ENCODE measurements at regions not wholly inside any gene's neighbourhood (a gene's known extent, or its start where the extent isn't known, plus 50 kb on each side); places are given as distances from the start of the nearest gene placed in this dataset.

GRCh38 chr17:52758481-52758880, 600.0 kb upstream of the CA10 start:
- no peaks in the 10 kb centered on the region for H3K4me1 Mint-ChIP-seq (ENCODE audit: low read depth)
- TF ChIP-seq, protein P1, sequence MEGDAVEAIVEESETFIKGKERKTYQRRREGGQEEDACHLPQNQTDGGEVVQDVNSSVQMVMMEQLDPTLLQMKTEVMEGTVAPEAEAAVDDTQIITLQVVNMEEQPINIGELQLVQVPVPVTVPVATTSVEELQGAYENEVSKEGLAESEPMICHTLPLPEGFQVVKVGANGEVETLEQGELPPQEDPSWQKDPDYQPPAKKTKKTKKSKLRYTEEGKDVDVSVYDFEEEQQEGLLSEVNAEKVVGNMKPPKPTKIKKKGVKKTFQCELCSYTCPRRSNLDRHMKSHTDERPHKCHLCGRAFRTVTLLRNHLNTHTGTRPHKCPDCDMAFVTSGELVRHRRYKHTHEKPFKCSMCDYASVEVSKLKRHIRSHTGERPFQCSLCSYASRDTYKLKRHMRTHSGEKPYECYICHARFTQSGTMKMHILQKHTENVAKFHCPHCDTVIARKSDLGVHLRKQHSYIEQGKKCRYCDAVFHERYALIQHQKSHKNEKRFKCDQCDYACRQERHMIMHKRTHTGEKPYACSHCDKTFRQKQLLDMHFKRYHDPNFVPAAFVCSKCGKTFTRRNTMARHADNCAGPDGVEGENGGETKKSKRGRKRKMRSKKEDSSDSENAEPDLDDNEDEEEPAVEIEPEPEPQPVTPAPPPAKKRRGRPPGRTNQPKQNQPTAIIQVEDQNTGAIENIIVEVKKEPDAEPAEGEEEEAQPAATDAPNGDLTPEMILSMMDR (IDR thresholded peaks at IDR 0.05) = no peak
- no peak for DNase-seq
- H3K36me3 Mint-ChIP-seq (ENCODE audit: low read depth) = no peaks in the 10 kb centered on the region
- no peak overlapping the region for H3K4me3 Mint-ChIP-seq
- no peak overlapping the region for H3K27ac Mint-ChIP-seq
- no peaks in the 10 kb centered on the region for H3K27me3 Mint-ChIP-seq (ENCODE audit: insufficient read depth)
- H3K9me3 Mint-ChIP-seq = peaks cover 43% of the 10 kb centered on the region

DNA sequence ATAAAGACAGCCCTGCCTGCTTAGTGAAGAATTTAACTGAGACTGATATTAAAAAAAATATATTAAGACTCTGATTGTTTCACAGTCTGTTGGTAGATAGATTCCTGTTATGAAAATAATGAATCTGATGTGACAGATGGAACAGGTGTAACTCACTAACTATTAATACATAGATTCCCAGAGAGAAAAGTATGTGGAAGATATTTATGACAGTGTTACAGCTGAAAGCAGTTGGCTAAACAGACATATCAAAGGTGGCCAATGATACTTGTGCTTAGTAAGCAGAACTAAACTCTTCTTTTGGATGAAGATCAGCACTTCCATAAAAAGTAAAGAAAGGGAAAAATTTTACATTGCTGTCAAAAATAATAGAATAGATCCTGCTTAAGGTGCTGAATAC, 598.2 kb upstream of the CA10 start:
- H3K4me1 Mint-ChIP-seq (ENCODE audit: low read depth) = no peaks in the 10 kb centered on the region
- peaks cover 40% of the 10 kb centered on the region for H3K9me3 Mint-ChIP-seq

DNA sequence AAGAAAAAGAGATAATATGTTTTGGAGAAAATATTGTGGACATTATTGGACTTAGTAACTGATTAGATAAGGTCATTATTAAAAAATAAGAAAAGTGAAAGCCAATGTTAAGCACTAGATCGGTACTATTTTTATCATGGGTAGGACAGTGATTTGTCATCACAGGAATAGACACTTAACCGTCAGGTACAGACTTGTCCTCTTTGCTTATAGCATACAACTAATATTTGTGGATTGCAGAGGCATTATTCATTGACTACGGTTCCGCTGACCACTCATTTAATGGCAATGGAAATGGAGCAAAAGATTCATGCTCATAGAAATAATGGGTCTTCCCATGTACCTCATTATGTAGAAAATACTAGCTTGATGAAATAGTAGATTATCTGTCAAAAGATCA, 596.3 kb upstream of the CA10 start:
- Mint-ChIP-seq H3K9me3 (peaks cover 42% of the 10 kb centered on the region), H3K27me3 (ENCODE audit: insufficient read depth) (no peaks in the 10 kb centered on the region), H3K27ac (no peak overlapping the region), H3K4me3 (no peak overlapping the region), H3K4me1 (ENCODE audit: low read depth) (no peaks in the 10 kb centered on the region), H3K36me3 (ENCODE audit: low read depth) (peaks cover 6% of the 10 kb centered on the region; the same call in 1 of the 2 replicates)
- TF ChIP-seq, protein P1 (IDR thresholded peaks at IDR 0.05) = no peak
- DNase-seq = no peak

More for the DNA sequence above, 598.2 kb upstream of the CA10 start:
- Mint-ChIP-seq H3K27me3 (ENCODE audit: insufficient read depth) (no peaks in the 10 kb centered on the region), H3K4me3 (no peak overlapping the region), H3K36me3 (ENCODE audit: low read depth) (0 out of 2 replicates have a peak, but pooled peaks cover under 1% of the 10 kb centered on the region), H3K27ac (no peak overlapping the region)
- TF ChIP-seq, protein P1 (IDR thresholded peaks at IDR 0.05) = no peak
- DNase-seq = no peak

GRCh38 chr17:52751051-52751450, 592.5 kb upstream of the CA10 start:
- Mint-ChIP-seq H3K4me1 (ENCODE audit: low read depth) (no peaks in the 10 kb centered on the region), H3K27me3 (ENCODE audit: insufficient read depth) (no peaks in the 10 kb centered on the region), H3K4me3 (no peak overlapping the region), H3K36me3 (ENCODE audit: low read depth) (peaks cover 6% of the 10 kb centered on the region; the same call in 1 of the 2 replicates), H3K27ac (no peak overlapping the region), H3K9me3 (peaks cover 29% of the 10 kb centered on the region)
- no peak for DNase-seq
- TF ChIP-seq, protein P1 (IDR thresholded peaks at IDR 0.05) = no peak

DNA sequence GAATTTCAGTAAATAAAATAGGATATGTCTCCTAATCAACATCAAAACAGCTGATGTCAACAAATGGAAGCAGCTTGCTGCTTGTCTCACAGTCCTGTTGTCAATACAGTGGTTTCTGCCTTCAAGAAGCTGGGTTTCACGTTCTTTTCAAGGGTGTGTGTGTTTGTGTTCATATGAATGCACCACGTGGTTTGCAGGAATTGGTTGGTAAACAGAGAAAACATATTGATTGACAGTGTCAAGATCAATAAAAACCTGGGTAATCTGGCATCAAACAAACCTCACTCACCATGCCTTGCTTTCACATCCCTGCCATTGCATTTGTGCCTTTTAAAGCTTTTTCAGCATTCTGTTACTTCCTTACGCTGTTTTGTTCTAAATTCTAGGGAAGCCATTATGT, 585.7 kb upstream of the CA10 start:
- H3K36me3 Mint-ChIP-seq (ENCODE audit: low read depth) = no peaks in the 10 kb centered on the region
- TF ChIP-seq, protein P1 (IDR thresholded peaks at IDR 0.05) = no peak
- peaks cover 29% of the 10 kb centered on the region for H3K9me3 Mint-ChIP-seq
- no peaks in the 10 kb centered on the region for H3K4me1 Mint-ChIP-seq (ENCODE audit: low read depth)
- no peaks in the 10 kb centered on the region for H3K27me3 Mint-ChIP-seq (ENCODE audit: insufficient read depth)
- H3K27ac Mint-ChIP-seq = no peak overlapping the region
- DNase-seq = no peak
- no peak overlapping the region for H3K4me3 Mint-ChIP-seq

GRCh38 chr17:52740006-52740405, 581.5 kb upstream of the CA10 start:
- no peaks in the 10 kb centered on the region for H3K27me3 Mint-ChIP-seq (ENCODE audit: insufficient read depth)
- TF ChIP-seq, protein P1 (IDR thresholded peaks at IDR 0.05) = no peak

More at GRCh38 chr17:52740006-52740405, 581.5 kb upstream of the CA10 start:
- Mint-ChIP-seq H3K9me3 (peaks cover 25% of the 10 kb centered on the region), H3K36me3 (ENCODE audit: low read depth) (no peaks in the 10 kb centered on the region), H3K4me3 (no peak overlapping the region), H3K4me1 (ENCODE audit: low read depth) (no peaks in the 10 kb centered on the region), H3K27ac (no peak overlapping the region)
- DNase-seq = no peak
